Inflammatory macrophage (primary cell): ENCODE measurements at regions not wholly inside any gene's neighbourhood (a gene's known extent, or its start where the extent isn't known, plus 50 kb on each side); places are given as distances from the start of the nearest gene placed in this dataset.
"Not testable (repeated sequence)": the region's sequence is repeated elsewhere in the genome, so short reads cannot be mapped to it uniquely, and the experiment has no call there.

ENCODE experiments used
- DNase-seq, 2 donors: peaks; one replicate each; pipeline ENCODE4 v3.0.0-alpha.2; 2020 to 2022

DNA sequence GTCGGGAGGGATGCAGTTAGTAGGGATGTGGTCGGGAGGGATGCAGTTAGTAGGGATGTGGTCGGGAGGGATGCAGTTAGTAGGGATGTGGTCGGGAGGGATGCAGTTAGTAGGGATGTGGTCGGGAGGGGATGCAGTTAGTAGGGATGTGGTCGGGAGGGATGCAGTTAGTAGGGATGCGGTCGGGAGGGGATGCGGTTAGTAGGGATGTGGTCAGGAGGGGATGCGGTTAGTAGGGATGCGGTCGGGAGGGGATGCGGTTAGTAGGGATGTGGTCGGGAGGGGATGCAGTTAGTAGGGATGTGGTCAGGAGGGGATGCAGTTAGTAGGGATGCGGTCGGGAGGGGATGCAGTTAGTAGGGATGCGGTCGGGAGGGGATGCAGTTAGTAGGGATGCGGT lies 96.2 kb downstream of the BDH1 start:
- not testable (repeated sequence) for DNase-seq

DNA sequence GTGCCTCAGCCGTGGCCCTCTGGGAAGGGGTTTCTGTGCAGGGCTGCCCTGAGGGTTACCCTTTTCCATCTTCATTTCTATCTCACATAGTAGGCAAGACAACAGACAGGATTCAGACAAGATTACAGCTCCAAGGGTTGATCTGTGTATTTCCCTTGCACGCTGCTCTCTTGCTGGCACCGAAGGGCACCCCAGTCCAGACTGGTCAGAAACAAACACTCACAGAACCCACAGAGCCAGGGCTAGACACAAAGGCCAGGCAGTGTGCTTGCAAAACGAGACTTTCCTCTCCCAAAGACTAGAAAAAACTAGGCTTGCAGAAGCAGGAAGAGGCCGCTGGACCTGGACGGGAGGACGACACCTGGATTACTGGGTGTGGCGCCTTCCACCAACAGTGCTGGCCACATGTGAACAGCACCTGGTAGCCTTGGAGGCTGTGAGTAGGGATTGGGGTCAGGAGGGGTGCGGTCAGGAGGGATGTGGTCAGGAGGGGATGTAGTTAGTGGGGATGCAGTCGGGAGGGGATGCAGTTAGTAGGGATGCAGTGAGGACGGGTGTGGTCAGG lies 96.8 kb downstream of the BDH1 start:
- no peak for DNase-seq

DNA sequence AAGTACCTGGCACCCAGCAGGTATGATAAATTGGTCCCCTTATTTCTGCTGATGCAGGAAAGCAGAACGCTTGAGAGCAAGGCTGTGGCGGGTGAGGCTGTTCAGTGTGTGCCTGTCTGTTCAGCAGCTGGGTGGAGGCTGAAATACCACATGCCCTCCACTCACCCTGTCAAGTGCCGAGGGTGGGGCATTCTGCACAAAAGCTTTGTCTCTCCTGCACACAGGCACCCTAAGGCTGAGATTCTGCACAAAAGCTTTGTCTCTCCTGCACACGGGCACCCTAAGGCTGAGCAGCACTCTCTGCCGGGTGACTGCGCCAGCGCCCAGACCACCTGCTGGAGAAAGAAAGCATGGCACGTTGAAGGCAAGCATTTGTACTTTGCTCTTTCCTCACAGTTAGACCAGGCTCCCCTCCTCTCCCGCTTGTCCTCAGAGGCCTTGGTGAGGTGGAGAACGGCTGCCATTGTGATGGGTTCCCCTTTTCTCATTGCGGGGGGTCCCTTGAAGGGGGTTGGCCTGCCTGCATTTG lies 97.5 kb downstream of the BDH1 start:
- no peak for DNase-seq

DNA sequence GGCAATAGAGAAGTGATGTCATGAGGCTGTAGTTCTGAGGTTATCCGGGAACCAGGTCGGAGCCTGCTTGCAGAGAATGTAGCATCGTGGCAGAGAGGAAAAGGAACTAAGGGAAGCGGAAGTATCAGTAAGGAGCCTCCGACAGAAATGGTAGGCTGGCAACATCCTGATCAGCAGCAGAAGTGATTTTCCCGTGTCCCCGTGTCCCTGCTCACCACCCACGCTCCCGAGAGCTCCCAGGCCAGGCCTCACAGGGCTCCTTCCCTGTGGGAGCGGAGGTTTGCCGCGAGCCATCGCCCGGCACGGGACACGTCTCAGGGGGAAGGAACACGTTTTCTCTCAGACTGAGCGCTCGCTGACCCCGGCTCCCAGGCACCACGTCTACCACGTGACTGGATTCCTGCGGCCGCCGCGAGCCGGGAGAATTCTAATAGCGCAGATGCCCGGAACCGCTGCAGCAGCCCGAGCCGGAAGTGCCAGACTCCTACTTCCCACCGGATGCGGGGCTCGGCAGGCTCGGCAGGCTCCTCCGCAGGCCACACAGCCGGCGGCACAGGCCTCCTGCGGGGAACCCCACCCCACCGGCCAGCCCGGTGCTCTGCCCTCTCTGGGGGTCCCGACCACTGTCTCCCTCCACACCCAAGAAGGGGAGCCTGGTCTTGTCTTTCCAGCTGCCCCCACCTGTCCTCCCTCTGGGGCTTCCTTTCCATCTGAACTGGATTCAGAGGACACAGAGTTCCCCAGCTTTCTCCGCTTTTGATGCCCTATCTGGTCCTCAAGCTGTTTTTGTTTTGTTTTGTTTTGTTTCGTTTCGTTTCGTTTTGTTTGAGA lies 99.3 kb downstream of the BDH1 start:
- peak; percentile 85 to 86 for DNase-seq

DNA sequence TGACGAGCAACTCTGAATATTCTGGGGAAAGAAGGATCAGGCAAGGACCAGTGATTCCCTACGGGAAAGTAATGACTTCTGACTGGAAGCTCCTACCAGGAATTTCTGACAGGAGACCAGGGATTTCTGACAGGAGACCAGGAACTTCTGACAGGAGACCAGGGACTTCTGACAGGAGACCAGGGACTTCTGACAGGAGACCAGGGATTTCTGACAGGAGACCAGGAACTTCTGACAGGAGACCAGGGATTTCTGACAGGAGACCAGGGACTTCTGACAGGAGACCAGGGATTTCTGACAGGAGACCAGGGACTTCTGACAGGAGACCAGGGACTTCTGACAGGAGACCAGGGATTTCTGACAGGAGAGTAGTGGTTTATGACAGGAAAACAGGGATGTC lies 100.9 kb downstream of the BDH1 start:
- not testable (repeated sequence) for DNase-seq

DNA sequence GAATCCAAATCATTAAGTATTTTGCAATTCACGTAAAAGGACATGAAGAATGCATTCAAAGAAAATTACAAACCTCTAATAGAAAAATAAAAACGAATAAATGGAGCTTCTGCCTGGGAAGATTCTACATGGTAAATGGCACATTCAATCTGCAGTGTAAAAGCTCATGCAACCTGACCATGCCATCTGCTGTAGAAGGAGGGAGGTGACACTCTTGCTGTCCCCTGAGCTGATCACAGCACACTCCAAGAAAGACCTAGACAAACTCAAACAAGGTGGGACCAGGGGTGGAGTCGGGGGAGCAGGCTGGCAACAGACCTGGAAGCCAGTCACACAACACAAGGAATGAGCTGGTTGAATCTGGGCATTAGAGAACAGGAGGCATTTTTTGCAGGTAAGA lies 101.8 kb downstream of the BDH1 start:
- DNase-seq: peak in 1 of 2 donors; percentile 6

DNA sequence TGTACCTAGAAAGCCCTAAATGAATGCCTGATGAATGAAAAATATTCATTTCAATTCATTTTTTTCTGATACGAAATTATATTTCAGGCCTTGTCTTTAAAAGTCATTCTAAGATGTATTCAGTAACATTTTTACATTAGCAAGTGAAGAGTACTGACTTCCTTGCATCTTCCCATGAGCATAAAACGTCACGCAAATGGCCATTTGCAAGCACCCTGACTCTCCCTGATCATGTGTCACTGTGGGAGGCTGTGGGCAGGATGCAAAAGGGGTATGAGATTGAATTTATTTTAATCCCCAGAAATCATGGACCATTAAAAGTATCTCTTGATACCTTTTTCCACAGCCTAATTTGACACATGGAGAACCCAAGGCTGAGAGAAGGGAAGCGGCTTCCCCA lies 105.0 kb downstream of the BDH1 start:
- peak in 1 of 2 donors; percentile 31 for DNase-seq

DNA sequence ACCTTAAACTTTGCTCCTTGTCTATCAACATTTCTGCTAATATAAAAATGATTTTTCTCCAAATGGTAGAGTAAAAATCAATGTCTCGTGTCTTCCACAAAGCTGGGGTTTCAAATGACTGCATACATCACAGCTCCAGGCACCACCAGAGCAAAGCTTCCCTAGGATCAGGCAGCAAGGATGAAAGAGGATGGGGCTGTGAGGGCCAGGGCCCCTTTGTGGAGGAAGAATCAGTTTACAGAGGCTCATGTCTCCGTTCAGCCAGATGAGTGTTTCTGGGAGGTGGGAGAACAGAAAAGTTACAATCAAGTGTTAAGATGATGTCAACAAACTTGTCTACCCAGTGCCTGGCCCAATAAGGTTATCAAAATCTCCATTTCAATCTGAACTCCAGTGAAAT lies 105.5 kb downstream of the BDH1 start:
- DNase-seq: no peak

DNA sequence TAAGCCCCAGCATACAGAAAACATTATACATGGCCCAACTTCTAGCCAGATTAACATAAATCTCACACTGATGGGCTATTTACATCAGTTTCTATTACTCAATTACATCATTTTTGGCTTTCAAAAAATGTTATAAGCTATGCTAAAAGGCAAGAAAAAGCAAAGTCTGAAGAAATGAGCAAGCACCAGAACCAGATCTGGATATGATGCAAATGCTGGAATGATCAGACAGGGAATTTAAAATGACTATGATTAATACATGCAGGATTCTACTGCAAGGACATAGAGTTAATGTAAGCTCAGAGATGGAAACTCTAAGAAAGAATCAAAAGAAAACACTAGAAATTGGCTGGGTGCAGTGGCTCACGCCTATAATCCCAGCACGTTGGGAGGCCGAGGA lies 106.6 kb downstream of the BDH1 start:
- not testable (repeated sequence) for DNase-seq

DNA sequence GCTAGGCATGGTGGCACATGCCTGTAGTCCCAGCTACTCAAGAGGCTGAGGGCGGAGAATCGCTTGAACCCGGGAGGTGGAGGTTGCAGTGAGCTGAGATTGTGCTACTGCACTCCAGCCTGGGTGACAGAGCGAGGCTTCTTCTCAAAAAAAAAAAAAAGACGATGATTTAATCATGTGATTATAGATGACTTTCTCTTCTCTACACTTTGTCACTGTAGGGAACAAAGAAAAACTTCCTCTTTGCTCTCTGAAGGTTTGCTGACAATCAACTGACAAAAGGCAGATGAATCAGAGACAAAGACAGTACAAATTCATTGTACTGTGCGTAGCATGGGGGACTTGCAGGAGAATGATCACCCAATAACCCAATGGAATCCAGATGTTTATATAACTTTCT lies 108.0 kb downstream of the BDH1 start:
- peak; percentile 67 to 84 for DNase-seq

DNA sequence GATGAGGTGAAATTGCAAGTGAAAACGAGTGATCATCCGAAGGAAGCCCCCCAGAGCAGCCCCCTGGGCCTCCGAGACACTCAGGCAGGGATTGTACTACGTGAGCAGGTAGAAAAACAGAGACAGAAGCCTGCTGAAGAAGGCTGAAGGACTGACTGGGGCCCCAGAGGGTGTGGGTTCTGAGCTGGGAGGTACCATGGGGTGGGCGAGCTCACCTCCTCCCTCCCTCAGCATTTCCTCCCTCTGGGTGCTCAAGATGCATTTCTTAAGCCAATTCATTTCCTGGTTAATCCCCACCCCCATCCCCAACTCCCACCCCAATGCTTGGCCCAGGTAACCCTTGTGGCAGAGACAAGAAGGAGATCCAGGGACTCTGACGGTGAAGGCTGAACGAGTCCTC lies 108.7 kb downstream of the BDH1 start:
- peak in 1 of 2 donors; percentile 0 for DNase-seq

DNA sequence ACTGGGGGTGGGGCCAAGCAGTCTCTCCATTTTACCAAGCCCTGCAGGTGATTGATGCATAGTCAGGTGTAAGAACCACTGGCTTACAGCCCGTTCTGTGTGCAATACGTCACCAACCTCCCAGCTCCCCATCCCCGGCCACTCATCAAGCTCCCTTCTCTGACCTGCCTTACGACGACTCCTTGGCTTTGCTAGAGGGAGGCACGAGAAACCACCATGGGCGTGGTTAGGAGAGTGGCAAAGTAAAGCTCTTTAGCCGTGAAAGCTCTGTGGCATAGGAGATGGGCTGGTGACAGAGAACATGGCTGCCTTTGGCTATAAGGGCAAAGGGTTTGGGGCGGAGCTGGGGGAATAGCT lies 109.1 kb downstream of the BDH1 start:
- DNase-seq: peak in 1 of 2 donors; percentile 1

DNA sequence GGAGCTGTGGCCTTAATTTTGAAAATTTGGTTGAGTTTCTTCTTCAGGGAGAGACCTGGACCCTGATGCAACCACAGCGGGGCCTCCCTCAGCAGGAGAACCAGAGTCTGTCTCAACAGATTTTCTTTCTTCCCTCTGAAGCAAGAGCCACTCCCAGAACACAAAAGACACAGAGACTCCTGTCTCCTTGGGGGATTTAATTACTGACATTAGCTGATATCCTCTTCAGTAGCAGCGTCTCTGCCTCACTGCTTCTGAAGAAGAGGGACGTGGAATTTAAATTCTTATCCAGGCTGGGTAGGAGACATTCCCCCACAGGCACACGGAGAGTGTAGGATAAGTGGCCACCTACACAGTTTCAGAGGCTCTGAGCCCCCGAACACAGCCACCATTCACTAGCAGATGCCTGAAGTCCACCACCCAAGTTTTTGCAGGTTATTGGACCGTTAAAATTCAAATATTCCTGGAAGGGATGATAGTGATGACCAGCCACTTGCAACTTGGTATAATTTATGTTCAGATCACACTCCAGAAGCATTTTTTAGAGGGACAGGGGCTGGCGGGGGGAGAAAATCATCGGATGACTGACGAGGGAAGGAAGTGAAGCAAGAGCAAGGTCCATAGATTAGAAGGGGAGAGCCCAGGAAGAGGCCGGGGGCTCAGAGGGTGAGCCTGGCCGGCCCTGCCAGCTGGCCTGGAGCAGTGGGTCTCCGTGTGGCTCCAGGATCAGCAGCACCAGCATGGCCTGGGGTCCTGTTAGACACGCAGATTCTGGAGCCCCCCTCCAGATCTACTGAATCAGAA lies 109.7 kb downstream of the BDH1 start:
- no peak for DNase-seq

DNA sequence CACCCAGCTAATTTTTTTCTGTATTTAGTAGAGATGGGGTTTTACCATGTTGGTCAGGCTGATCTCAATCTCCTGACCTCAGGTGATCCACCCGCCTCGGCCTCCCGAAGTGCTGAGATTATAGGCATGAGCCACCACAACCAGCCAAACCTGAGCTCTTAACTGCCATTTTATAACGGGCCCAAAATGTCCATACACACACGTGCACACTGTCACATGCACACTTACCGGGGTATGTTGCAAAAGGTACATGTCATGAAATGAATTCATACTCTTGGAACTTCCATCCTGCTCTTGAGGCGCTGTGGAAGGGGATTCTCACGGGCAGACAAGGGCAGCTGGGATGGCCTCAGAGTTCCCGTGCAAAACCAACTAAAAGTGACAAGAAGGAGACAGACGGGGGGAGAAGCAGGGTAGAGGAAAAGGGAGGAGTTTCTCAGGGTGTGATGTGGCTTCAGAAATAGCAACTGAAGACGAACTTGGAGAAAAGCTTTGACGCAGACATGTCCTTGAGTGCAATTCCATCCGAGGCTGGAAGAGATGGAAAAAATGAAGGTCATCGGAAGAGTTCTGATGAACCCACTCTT lies 110.9 kb downstream of the BDH1 start:
- DNase-seq: no peak

DNA sequence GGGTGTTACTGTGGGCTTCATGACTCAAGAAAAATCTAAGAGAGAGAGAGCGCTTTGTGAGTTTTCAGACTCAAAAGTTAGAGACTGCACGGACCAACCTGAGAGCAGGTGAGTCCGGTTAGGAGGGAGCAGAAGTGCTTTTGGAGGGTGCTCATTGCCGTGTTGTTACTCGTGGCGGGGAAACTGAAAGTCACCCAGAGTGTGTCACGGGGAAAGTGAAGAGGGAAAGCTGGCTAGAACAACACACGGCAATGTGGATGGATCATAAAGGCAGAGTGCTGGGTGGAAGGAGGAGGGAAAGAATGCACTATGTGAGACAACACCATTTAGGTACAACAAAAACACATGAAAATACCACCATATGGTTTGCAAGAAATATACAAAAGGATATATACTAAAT lies 112.3 kb downstream of the BDH1 start:
- no peak for DNase-seq

DNA sequence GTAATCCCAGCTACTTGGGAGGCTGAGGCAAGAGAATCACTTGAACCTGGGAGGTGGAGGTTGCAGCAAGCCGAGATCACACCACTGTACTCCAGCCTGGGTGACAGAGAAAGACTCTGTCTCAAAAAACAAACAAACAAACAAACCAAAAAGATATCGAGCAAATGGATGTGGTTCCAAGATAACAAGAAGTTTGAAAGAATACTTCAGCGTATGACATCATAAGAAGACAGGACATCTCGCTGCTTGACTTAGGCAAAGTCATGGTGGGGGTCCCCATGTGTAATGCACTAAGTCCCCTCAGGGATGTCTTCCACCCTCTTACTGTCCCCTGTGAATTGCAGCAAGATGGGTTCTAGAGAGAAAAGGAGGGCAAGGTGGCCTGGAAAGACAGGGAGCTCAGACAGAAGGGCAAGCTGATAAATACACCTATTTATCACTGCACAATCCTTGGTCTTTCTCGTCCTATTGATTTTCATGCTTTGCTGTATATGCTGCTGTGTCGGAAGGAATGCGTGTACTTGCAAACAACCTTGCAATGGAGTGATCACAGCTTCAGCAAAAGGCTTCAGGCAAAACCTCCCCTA lies 115.0 kb downstream of the BDH1 start:
- no peak for DNase-seq

DNA sequence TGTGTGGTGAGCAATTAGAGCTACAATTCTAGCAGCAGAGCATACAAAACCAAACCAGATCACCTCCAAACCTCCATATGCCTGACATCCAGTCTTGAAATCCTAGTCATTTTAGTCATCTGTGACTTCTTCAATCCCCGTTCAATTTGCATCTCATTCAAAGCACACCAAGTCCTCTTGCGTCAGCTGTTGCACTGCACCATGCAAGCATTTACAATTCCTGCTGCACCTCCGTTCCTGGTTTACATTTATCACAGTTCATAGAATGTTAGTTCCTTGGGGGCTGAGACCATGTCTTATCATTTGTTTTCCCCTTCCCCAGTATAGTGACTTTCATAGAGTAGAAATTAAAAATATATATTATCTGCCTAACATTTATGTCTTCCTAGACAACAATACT lies 116.9 kb downstream of the BDH1 start:
- DNase-seq: no peak

DNA sequence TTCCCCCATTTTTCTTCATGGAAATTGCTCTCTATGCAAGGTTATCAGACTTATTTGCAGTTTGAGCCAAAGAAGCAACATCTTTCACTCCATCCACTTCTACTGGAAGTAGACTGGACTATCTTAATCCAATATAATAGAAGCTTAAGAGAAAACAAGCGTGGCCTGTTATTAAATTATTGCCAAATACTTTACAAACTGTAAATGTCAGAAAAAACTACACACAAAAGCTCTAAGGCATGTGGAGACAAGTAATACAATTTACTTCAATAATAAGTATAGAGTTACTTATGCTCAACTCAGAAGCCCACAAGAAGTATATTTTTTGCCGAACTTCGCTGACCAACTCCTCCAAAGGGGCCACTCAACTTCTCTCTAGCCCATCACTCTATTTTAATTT lies 120.3 kb downstream of the BDH1 start:
- DNase-seq: no peak

DNA sequence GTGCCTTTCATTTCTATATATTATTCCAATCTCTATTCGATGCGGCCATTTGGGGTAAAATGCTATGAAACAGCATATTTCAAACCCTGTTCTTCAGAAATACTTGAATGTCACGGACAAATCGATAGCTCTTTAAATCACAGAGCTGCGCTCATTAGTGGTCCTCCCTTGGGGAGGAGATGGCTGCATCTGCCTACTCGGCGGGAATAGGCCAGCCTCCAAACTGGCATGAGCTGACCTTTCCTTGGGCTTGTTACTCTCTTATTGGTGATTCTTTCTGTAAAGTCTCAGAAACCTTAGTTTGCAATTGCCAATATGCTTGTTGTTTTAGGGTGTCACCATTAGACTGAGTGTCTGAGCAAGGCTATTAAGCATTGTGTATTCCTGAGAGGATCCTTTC lies 120.9 kb downstream of the BDH1 start:
- no peak for DNase-seq

DNA sequence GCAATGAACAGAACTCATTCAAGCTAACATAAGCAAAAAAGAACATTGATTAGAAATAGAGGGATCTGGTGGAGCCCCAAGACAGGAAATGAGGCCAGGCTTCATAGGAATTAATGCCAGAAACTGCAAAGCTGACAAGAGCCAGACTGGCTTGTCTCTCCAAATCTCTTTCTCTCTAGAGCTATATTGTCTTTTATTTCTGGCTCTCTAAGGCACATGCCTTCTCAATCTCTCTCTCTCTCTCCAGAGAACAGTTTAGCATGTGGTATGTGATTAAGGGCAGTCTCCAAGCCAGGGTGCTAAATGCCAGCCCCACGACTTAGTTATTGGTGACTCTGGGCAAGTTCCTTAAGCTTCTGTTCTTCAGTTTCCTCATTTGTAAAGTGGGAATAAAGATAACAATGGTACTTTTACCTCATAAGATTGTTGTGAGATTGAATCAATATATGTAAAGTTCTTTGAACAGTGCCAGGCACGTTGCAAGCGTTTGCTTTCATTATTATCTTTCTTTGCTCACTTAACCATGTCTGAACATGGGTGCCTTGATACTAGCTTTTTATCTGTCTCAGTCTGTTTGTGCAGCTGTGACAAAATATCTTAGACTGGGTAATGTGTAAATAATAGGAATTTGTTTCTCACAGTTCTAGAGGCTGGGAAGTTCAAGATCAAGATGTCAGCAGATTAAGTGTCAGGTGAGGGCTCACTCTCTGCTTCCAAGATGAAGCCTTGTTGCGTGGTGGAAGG lies 123.2 kb downstream of the BDH1 start:
- no peak for DNase-seq

DNA sequence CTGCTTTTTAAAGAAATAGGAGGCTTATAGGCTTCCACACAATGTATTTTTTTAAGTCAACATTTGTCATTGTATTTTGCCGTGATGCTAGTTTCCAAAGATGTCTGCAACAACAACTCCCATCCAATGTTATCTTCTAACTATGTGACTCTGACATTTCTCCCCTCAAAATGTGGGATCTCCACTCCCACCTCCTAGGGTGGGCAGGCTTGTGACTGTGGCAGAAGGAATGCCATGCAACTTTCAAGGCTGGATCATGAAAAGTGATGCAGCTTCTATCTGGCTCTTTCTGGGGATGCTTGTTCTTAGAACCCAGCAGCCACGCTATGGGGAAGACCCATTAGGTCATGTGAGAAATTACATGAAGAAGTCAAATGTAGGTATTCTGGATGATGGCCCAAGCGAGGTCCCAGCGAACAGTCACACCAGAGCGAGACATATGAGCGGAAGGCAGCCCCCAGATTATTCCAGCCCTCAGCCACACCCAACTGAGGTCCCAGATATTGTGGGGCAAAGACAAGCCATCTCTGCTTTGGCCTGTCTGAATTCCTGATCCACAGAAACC lies 124.3 kb downstream of the BDH1 start:
- DNase-seq: no peak

DNA sequence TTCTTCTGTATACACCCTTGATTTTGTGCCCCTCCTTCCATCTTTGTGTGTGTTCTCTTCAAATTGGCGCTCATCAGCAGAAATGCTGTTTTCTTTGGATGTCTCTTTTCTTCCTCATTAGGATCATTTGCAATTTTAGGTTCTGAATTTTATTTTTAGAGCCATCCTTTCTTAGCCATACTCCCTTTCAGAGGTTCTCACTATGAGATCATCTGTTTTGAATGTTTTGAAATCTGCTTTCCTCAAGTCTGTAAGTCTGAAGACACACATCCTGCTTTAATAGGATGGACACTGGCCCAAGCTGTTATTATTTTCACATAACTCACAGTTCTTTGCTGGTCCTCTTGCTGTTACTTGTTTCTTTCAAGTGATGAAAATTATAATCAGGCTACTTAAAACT lies 124.8 kb downstream of the BDH1 start:
- no peak for DNase-seq
